Caco-2 (cell line): ENCODE measurements at regions not wholly inside any gene's neighbourhood (a gene's known extent, or its start where the extent isn't known, plus 50 kb on each side); places are given as distances from the start of the nearest gene placed in this dataset.

Source experiments
- BruUV-seq: library from RNA; stranded (reverse); fragments of 400-500 nt; replicated peaks from 2 replicates; lab custom pipeline; 2021; lab: Mats Ljungman, UMichigan
- CTCF ChIA-PET: fragments of 300-600 bp; sonication (Branson Sonifier 250); formaldehyde crosslinking; loops from one replicate; lab custom pipeline; 2022; ENCODE audit warnings: antibody characterized with exemption; lab: Charles Lee
- POLR2A ChIA-PET: fragments of 300-600 bp; sonication (Branson Sonifier 250); formaldehyde crosslinking; loops from one replicate; lab custom pipeline; 2022; ENCODE audit warnings: antibody characterized with exemption; lab: Charles Lee
- DNase-seq, 2 experiments: peaks; one replicate each; pipeline versions ENCODE4 v3.0.0 to v3.0.0-alpha.2; 2020 to 2022
- H3K27me3 ChIP-seq: replicated peaks from 2 replicates; pipeline ENCODE4 v1.6.0; 2011; ENCODE audit warnings: low read length; ENCODE audit not compliant: control insufficient read depth, insufficient read depth
- H3K36me3 ChIP-seq: 2 replicates; pipeline ENCODE4 v1.5.1; 2011; ENCODE audit warnings: low read length; ENCODE audit not compliant: control insufficient read depth, insufficient read depth
- H3K4me1 ChIP-seq: fragments of 250-450 bp; sonication (Bioruptor Pico); 2 replicates; pipeline ENCODE4 v1.5.1; 2020; ENCODE audit warnings: mild to moderate bottlenecking
- H3K4me3 ChIP-seq: 2 replicates; pipeline ENCODE4 v1.5.1; 2011; ENCODE audit warnings: low read depth, mild to moderate bottlenecking, control low read depth, low read length
- H3K9me3 ChIP-seq: fragments of 250-450 bp; sonication (Bioruptor Pico); 2 replicates; pipeline ENCODE4 v1.5.1; 2020; ENCODE audit warnings: mild to moderate bottlenecking, moderate library complexity
- H3K27ac Mint-ChIP-seq: one replicate; pipeline ENCODE4 v1.8.0; 2022; ENCODE audit warnings: mixed read lengths; ENCODE audit not compliant: unreplicated experiment
- H3K27me3 Mint-ChIP-seq: one replicate; pipeline ENCODE4 v1.8.0; 2022; ENCODE audit warnings: mixed read lengths; ENCODE audit not compliant: insufficient read depth, unreplicated experiment
- H3K36me3 Mint-ChIP-seq: one replicate; pipeline ENCODE4 v1.8.0; 2022; ENCODE audit warnings: mild to moderate bottlenecking, mixed read lengths; ENCODE audit not compliant: insufficient read depth, unreplicated experiment
- H3K4me1 Mint-ChIP-seq: one replicate; pipeline ENCODE4 v1.8.0; 2022; ENCODE audit warnings: low read depth, mixed read lengths; ENCODE audit not compliant: unreplicated experiment
- H3K4me3 Mint-ChIP-seq: one replicate; pipeline ENCODE4 v1.8.0; 2022; ENCODE audit warnings: mild to moderate bottlenecking, moderate library complexity, mixed read lengths; ENCODE audit not compliant: unreplicated experiment
- H3K9me3 Mint-ChIP-seq: one replicate; pipeline ENCODE4 v1.8.0; 2022; ENCODE audit warnings: mixed read lengths; ENCODE audit not compliant: unreplicated experiment
- intact Hi-C: fragments of 100-400 bp; cut with micrococcal nuclease; formaldehyde crosslinking; loops from one replicate; pipeline ENCODE4 v1.10.0; 2022; ENCODE audit not compliant: unreplicated experiment
- TF ChIP-seq, protein P1 (sequence below), 2 experiments: fragments of 200-600 bp in 1 of 2; IDR thresholded peaks; 1 replicate in 1 of 2; 2 replicates in 1 of 2; pipeline versions ENCODE4 v1.5.1 to v1.8.0; 2011 to 2022; ENCODE audit warnings: antibody characterized with exemption in 1 of 2, control low read depth in 1 of 2, inconsistent platforms in 1 of 2, low read depth in 1 of 2, low read length in 1 of 2, mild to moderate bottlenecking in 1 of 2, moderate library complexity in 1 of 2; ENCODE audit not compliant: insufficient read depth in 1 of 2, severe bottlenecking in 1 of 2, unreplicated experiment in 1 of 2

DNA sequence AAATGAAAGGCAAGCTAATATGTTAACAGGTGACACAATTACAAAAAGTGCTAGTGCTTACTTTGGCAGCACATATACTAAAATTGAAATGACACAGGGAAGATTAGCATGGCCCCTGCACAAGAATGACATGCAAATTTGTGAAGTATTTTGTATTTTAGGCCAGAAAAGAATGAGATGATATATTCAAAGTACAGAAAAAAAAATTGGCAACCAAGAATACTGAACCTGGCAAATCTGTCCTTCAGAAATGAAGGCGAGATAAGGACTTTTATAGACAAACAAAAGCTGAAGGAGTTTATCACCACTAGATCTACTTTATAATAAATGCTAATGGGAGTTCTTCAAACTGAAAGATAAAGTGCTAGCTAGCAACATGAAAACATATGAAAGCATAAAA lies 350.0 kb upstream of the POU3F1 start:
- no TSS peak for BruUV-seq
- CTCF ChIA-PET, result no interaction called here
- peaks cover under 1% of the 10 kb centered on the region for H3K9me3 Mint-ChIP-seq
- no peak for DNase-seq
- no peaks in the 10 kb centered on the region for H3K36me3 ChIP-seq
- intact Hi-C loops, result no loop called here
- H3K4me1 ChIP-seq, result no peaks in the 10 kb centered on the region
- H3K4me1 Mint-ChIP-seq, result no peaks in the 10 kb centered on the region
- no peaks in the 10 kb centered on the region for H3K9me3 ChIP-seq
- no peaks in the 10 kb centered on the region for H3K27me3 ChIP-seq
- POLR2A ChIA-PET, result no interaction called here
- no peaks in the 10 kb centered on the region for H3K36me3 Mint-ChIP-seq
- H3K27me3 Mint-ChIP-seq, result peaks cover 11% of the 10 kb centered on the region
- H3K27ac Mint-ChIP-seq, result no peak overlapping the region
- H3K4me3 Mint-ChIP-seq, result no peak overlapping the region
- no peak overlapping the region for H3K4me3 ChIP-seq
- TF ChIP-seq, protein P1, sequence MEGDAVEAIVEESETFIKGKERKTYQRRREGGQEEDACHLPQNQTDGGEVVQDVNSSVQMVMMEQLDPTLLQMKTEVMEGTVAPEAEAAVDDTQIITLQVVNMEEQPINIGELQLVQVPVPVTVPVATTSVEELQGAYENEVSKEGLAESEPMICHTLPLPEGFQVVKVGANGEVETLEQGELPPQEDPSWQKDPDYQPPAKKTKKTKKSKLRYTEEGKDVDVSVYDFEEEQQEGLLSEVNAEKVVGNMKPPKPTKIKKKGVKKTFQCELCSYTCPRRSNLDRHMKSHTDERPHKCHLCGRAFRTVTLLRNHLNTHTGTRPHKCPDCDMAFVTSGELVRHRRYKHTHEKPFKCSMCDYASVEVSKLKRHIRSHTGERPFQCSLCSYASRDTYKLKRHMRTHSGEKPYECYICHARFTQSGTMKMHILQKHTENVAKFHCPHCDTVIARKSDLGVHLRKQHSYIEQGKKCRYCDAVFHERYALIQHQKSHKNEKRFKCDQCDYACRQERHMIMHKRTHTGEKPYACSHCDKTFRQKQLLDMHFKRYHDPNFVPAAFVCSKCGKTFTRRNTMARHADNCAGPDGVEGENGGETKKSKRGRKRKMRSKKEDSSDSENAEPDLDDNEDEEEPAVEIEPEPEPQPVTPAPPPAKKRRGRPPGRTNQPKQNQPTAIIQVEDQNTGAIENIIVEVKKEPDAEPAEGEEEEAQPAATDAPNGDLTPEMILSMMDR (IDR thresholded peaks at IDR 0.05; ENCODE audit: insufficient read depth in 1 of 2, low read depth in 1 of 2, low read length in 1 of 2, severe bottlenecking in 1 of 2, unreplicated experiment in 1 of 2), result no peak

DNA sequence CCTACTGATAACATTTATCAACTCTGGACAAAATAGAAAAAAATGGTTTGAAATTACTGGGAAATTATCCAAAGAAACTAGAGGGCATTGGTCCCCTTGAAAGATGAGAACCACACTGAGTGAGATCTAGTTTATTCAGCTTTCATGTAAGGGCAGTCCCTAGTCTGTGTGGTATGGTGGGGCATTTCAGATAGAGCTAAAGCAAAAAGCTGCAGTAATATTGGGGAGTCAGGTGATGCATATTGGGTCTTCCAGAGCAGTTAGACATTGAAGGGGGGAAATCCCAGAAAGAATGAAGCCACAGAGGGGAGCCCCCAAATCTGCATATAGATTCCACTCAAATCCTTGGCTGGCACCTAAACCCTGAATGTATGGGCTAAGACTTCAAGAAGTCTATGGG lies 347.7 kb upstream of the POU3F1 start:
- H3K27me3 ChIP-seq, result no peaks in the 10 kb centered on the region
- no peaks in the 10 kb centered on the region for H3K9me3 ChIP-seq
- BruUV-seq, result no TSS peak
- intact Hi-C loops, result no loop called here
- DNase-seq, result no peak
- peaks cover 11% of the 10 kb centered on the region for H3K27me3 Mint-ChIP-seq
- H3K36me3 ChIP-seq, result no peaks in the 10 kb centered on the region
- TF ChIP-seq, protein P1 (IDR thresholded peaks at IDR 0.05; ENCODE audit: insufficient read depth in 1 of 2, low read depth in 1 of 2, low read length in 1 of 2, severe bottlenecking in 1 of 2, unreplicated experiment in 1 of 2), result no peak
- H3K4me3 Mint-ChIP-seq, result no peak overlapping the region
- CTCF ChIA-PET, result no interaction called here
- POLR2A ChIA-PET, result no interaction called here
- no peak overlapping the region for H3K27ac Mint-ChIP-seq
- no peaks in the 10 kb centered on the region for H3K4me1 Mint-ChIP-seq
- H3K4me1 ChIP-seq, result no peaks in the 10 kb centered on the region
- peaks cover 14% of the 10 kb centered on the region for H3K9me3 Mint-ChIP-seq
- H3K36me3 Mint-ChIP-seq, result no peaks in the 10 kb centered on the region
- no peak overlapping the region for H3K4me3 ChIP-seq

DNA sequence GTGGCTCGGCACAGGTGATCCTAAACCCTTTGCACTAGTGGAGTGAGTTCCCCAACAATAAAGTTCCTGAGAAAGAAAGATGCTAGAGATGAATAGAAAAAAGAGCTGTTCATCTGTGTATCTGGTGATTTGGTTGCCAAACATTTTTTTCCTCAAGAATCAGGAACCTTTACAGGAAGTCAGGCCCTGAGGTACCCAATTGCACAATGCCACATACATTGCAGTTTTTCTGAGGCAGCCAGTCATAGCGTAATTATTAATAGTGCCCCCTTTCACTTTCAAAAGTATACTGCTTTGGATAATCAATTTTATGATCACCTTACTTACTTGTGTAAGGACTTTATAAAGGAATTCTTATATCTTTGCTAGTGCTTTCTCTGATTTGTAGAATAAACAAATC lies 346.3 kb upstream of the POU3F1 start:
- POLR2A ChIA-PET, result no interaction called here
- no peaks in the 10 kb centered on the region for H3K36me3 ChIP-seq
- Mint-ChIP-seq H3K9me3 (peaks cover 14% of the 10 kb centered on the region), H3K27ac (no peak overlapping the region), H3K36me3 (no peaks in the 10 kb centered on the region), H3K4me3 (no peak overlapping the region), H3K4me1 (no peaks in the 10 kb centered on the region), H3K27me3 (peaks cover 7% of the 10 kb centered on the region)
- DNase-seq, result no peak
- H3K9me3 ChIP-seq, result no peaks in the 10 kb centered on the region
- TF ChIP-seq, protein P1 (IDR thresholded peaks at IDR 0.05; ENCODE audit: insufficient read depth in 1 of 2, low read depth in 1 of 2, low read length in 1 of 2, severe bottlenecking in 1 of 2, unreplicated experiment in 1 of 2), result no peak
- CTCF ChIA-PET, result no interaction called here
- no TSS peak for BruUV-seq
- H3K4me1 ChIP-seq, result no peaks in the 10 kb centered on the region
- no peak overlapping the region for H3K4me3 ChIP-seq
- no peaks in the 10 kb centered on the region for H3K27me3 ChIP-seq
- intact Hi-C loops, result no loop called here
